Gastroesophageal sphincter (tissue), 4 donors: ENCODE measurements at regions not wholly inside any gene's neighbourhood (a gene's known extent, or its start where the extent isn't known, plus 50 kb on each side); places are given as distances from the start of the nearest gene placed in this dataset.

Source experiments
- ATAC-seq: fragments of 150-250 bp; one replicate; pipeline ENCODE4 v1.9.1; 2016; ENCODE audit warnings: mild to moderate bottlenecking, moderate library complexity
- H3K27ac ChIP-seq, 4 donors: fragments of 200-600 bp; sonication (generic) in 3 of 4; 1 replicate in 3 of 4; 2 replicates in 1 of 4; pipeline ENCODE4 v1.5.1; 2016 to 2019
- H3K27me3 ChIP-seq: fragments of 200-600 bp; sonication (generic); one replicate; pipeline ENCODE4 v1.5.1; 2019
- H3K36me3 ChIP-seq, 2 donors: fragments of 200-600 bp; sonication (generic); one replicate each; pipeline ENCODE4 v1.5.1; 2019; ENCODE audit warnings: control low read depth in 1 of 2
- H3K4me1 ChIP-seq, 3 donors: fragments of 200-600 bp; sonication (generic); 1 replicate in 2 of 3; 2 replicates in 1 of 3; pipeline ENCODE4 v1.5.1; 2016 to 2019; ENCODE audit warnings: control low read depth in 2 of 3
- H3K4me3 ChIP-seq, 2 donors: fragments of 200-600 bp; sonication (generic); one replicate each; pipeline ENCODE4 v1.5.1; 2019; ENCODE audit warnings: mild to moderate bottlenecking in 1 of 2, moderate library complexity in 1 of 2
- H3K9me3 ChIP-seq, 3 donors: fragments of 200-600 bp; sonication (generic); one replicate each; pipeline ENCODE4 v1.5.1; 2017 to 2019; ENCODE audit warnings: control low read depth in 2 of 3
- CTCF ChIP-seq, 4 experiments: fragments of 200-600 bp in 2 of 4; fragments of 450-650 bp in 2 of 4; sonication (generic) in 1 of 4; IDR thresholded peaks; one replicate each; pipeline ENCODE4 v1.5.1; 2017 to 2019; ENCODE audit warnings: antibody characterized with exemption in 4 of 4, mild to moderate bottlenecking in 2 of 4, moderate library complexity in 2 of 4
- EP300 ChIP-seq: sonication (generic); formaldehyde crosslinking; IDR thresholded peaks from one replicate; pipeline ENCODE4 v1.6.1; 2017; ENCODE audit warnings: antibody characterized with exemption, mild to moderate bottlenecking
- POLR2A ChIP-seq, 2 donors: fragments of 450-650 bp; IDR thresholded peaks; one replicate each; pipeline ENCODE4 v1.6.1; 2017; ENCODE audit warnings: antibody characterized with exemption in 2 of 2, mild to moderate bottlenecking in 2 of 2, moderate library complexity in 1 of 2
- POLR2AphosphoS5 ChIP-seq: sonication (generic); formaldehyde crosslinking; IDR thresholded peaks from one replicate; pipeline ENCODE4 v1.6.1; 2017; ENCODE audit warnings: antibody characterized with exemption
- WGBS, 2 donors: methylation state at CpG; one replicate each; pipeline ENCODE4 v1.1.5; 2018; ENCODE audit warnings: low coverage in 1 of 2; 5-methylcytosine and 5-hydroxymethylcytosine counted together

GRCh38 chr4:165720411-165721082 is 152.5 kb upstream of the TLL1 start:
- TF ChIP-seq POLR2A (IDR thresholded peaks at IDR 0.05) (no peak), CTCF (IDR thresholded peaks at IDR 0.05) (no peak), POLR2AphosphoS5 (no peak), EP300 (no peak)
- Histone ChIP-seq H3K9me3 (no peaks in the 10 kb centered on the region), H3K27me3 (no peaks in the 10 kb centered on the region), H3K4me3 (no peak overlapping the region), H3K4me1 (peaks cover 0 to 8% (median 0%) of the 10 kb centered on the region in 3 donors), H3K36me3 (no peaks in the 10 kb centered on the region), H3K27ac (no peak overlapping the region)
- 88 to 91% methylated on average over 2 of the region's 2 CpGs for WGBS, 2 donors
- no peak for ATAC-seq

- Histone ChIP-seq H3K27ac (no peak overlapping the region), H3K4me1 (peaks cover 0 to 13% (median 0%) of the 10 kb centered on the region in 3 donors), H3K27me3 (no peaks in the 10 kb centered on the region), H3K9me3 (no peaks in the 10 kb centered on the region), H3K36me3 (no peaks in the 10 kb centered on the region), H3K4me3 (no peak overlapping the region)
- ATAC-seq: no peak
- TF ChIP-seq CTCF (IDR thresholded peaks at IDR 0.05) (no peak), POLR2AphosphoS5 (no peak), EP300 (no peak), POLR2A (IDR thresholded peaks at IDR 0.05) (no peak)
- 100% methylated on average over 4 of the region's 4 CpGs; no CpG with 5 or more reads in 1 of the 2 donors for WGBS, 2 donors
These were observed 151.2 kb upstream of the TLL1 start for GRCh38 chr4:165721815-165722214.

GRCh38 chr4:165723051-165723795 is 149.8 kb upstream of the TLL1 start:
- peaks cover 0 to 13% (median 0%) of the 10 kb centered on the region in 3 donors for H3K4me1 ChIP-seq
- 76 to 90% methylated on average over 4 of the region's 4 CpGs for WGBS, 2 donors
- H3K27ac ChIP-seq: no peak overlapping the region
- H3K36me3 ChIP-seq: no peaks in the 10 kb centered on the region
- no peaks in the 10 kb centered on the region for H3K9me3 ChIP-seq
- no peak for TF ChIP-seq POLR2A (IDR thresholded peaks at IDR 0.05)
- no peak for TF ChIP-seq EP300
- no peak for TF ChIP-seq POLR2AphosphoS5
- TF ChIP-seq CTCF (IDR thresholded peaks at IDR 0.05): no peak
- ATAC-seq: no peak
- H3K27me3 ChIP-seq: no peaks in the 10 kb centered on the region
- H3K4me3 ChIP-seq: no peak overlapping the region

GRCh38 chr4:165724786-165725185 is 148.3 kb upstream of the TLL1 start:
- no peaks in the 10 kb centered on the region for H3K27me3 ChIP-seq
- no peaks in the 10 kb centered on the region for H3K9me3 ChIP-seq
- no peak overlapping the region for H3K4me3 ChIP-seq
- H3K4me1 ChIP-seq: peaks cover 0 to 13% (median 0%) of the 10 kb centered on the region in 3 donors
- H3K36me3 ChIP-seq: no peaks in the 10 kb centered on the region
- no peak overlapping the region for H3K27ac ChIP-seq
- 19 to 34% methylated on average over 2 of the region's 2 CpGs for WGBS, 2 donors
- ATAC-seq: no peak
- TF ChIP-seq POLR2A (IDR thresholded peaks at IDR 0.05): no peak
- no peak for TF ChIP-seq CTCF (IDR thresholded peaks at IDR 0.05)
- no peak for TF ChIP-seq EP300
- TF ChIP-seq POLR2AphosphoS5: no peak

- Histone ChIP-seq H3K36me3 (no peaks in the 10 kb centered on the region), H3K27ac (peak overlapping the region in 1 of 4 donors; percentile 16), H3K9me3 (no peaks in the 10 kb centered on the region), H3K27me3 (no peaks in the 10 kb centered on the region), H3K4me3 (no peak overlapping the region), H3K4me1 (peaks cover 0 to 13% (median 0%) of the 10 kb centered on the region in 3 donors)
- WGBS, 2 donors: 13 to 33% methylated on average over 1 of the region's 1 CpG
- TF ChIP-seq POLR2AphosphoS5 (no peak), EP300 (no peak), POLR2A (IDR thresholded peaks at IDR 0.05) (no peak)
- ATAC-seq: no peak
These were observed 147.7 kb upstream of the TLL1 start for GRCh38 chr4:165725352-165725751.
